ENCODE measurements at regions not wholly inside any gene's neighbourhood (a gene's known extent, or its start where the extent isn't known, plus 50 kb on each side); places are given as distances from the start of the nearest gene placed in this dataset.
"Not testable (repeated sequence)": the region's sequence is repeated elsewhere in the genome, so short reads cannot be mapped to it uniquely, and the experiment has no call there.

DNA sequence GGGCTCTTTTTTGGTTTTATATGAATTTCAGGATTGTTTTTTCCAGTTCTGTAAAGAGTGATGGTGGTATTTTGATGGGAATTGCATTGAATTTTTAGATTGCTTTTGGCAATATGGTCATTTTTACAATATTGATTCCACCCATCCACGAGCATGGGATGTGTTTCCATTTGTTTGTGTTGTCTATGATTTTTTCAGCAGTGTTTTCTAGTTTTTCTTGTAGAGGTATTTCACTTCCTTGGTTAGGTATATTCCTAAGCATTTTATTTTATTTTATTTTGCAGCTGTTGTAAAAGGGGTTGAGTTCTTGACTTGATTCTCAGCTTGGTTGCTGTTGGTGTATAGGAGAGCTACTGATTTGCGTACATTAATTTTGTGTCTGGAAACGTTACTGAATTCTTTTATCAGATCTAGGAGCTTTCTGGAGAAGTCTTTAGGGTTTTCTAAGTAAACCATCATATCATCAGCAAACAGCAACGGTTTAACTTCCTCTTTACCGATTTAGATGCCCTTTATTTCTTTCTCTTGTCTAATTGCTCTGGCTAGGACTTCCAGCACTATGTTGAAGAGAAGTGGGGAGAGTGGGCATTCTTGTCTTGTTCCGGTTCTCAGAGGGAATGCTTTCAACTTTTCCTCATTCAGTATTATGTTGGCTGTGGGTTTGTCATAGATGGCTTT lies 69.4 kb upstream of the GNG12 start:
- DNase-seq (ENCODE audit: low spot score): not testable (repeated sequence)

DNA sequence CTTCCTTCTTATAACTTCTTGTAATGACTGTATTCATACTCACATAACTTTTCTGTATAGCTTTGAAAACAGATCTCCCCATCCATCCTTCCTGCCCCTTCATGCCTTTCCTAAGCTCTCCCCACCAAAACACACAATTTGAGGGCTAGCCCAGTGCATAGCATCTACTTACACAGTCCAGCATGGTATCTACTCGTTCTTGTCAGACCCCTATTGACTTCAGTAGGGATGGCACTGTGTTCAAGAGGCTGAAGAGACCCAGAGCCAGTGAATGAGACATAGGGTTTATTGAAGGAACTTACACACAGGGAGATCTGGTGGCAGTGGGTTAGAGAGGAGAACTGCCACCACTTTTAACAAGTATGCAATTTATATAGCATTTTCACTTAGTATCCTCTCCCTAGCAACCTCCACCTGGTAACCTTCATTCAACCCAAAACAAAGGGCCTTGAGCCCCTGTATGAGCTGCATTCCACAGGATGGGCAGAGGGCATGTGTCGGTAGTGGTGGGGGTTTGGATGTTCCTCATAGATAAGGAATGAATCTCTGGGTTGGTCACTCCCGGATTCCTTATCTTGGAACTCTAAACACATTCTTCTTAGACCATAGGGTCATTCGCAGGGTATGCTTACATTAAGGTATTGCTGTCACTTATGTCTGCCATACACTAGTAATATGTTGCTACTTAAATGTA lies 64.9 kb upstream of the GNG12 start:
- no peak for DNase-seq (ENCODE audit: low spot score)

DNA sequence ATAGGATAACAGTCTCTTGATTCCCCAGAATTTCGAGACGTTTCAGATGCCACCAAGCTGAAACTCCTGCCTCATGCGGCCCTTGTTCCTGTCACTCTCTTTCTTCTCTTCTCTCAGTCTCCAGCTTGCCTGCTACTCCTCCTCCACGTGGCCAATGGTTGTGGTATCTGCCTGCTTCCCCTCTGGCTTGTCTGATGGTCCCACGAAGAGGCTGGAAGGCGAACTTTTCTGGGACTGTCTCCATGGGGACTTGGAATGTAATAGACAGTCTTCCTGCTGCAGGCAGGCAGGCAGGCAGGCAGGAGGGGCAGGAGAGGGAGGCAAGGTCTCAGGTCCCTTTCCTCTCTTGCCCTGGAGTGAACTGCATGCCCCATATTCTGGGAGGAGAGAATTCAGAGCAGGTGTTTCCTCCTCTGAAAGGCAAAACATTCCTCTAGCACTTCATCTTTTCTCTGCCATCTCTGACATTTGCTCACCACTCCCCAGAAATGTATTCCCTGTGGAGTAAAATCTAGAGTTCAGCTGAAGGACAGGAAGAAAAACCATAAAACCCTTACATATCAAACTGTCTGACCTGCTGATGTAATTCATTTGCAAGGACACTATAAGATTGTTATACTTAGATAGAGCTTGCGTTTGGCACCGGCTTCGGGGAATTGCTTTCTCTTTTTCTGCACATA lies 64.1 kb upstream of the GNG12 start:
- no peak for DNase-seq (ENCODE audit: low spot score)

GRCh38 chr1:67896826-67897225 lies 63.6 kb upstream of the GNG12 start:
- no peak for DNase-seq (ENCODE audit: low spot score)

- DNase-seq (ENCODE audit: low spot score): no peak
Measured at GRCh38 chr1:67894981-67895735, 61.9 kb upstream of the GNG12 start.

GRCh38 chr1:67893126-67893495 lies 59.8 kb upstream of the GNG12 start:
- no peak for DNase-seq (ENCODE audit: low spot score)

DNA sequence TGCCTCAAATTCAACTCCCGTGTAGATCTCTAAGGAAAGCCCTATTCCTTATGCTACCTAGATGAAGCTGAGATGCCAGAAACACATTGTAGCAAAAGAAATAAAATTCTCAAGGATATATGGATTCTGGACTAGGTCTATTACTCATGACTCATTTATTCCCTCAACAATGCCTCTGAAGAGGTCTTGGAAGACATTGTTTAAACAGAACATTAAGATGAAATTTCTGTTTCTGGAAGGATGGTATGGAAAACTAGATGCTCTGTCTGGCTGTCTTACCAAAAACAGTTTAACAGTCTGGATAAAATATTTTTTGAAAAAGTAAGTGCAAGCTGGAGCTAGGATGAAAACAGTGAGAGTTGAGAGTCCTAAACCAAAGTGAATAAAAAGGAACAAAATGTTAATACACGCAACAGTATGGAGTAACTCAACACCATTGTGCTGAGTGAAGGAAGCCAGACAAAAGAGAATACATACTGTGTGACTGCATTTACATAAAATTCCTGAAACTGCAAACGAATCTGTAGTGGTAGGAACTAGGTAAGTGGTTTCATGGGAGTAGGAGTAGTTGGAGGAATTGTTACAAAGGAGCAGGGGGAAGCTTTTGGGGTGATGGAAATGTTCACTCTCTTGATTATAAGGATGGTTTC lies 59.3 kb upstream of the GNG12 start:
- no peak for DNase-seq (ENCODE audit: low spot score)

GRCh38 chr1:67890857-67891256 lies 57.6 kb upstream of the GNG12 start:
- DNase-seq (ENCODE audit: low spot score): no peak

GRCh38 chr1:67889953-67890567 lies 56.8 kb upstream of the GNG12 start:
- DNase-seq (ENCODE audit: low spot score): peak; percentile 76

DNA sequence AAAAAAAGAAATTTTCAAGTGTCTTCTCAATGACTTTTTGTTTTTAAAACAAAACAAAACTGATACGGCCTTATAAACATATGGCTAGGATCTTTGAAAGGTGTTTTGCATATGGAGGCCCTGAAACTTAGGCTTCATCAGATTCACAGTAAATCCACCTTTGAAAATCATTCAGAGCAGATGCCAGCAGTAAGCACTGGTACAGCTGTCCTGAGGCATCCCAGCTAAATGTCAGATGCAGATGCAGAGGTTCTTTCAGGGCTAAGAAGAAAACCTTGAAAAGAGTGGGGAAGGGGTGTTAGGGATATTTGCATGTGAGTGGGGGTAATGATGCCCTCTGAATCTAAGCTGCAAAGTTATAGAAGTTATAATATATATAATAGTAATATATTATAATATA lies 56.2 kb upstream of the GNG12 start:
- no peak for DNase-seq (ENCODE audit: low spot score)

GRCh38 chr1:67888216-67889106 lies 55.2 kb upstream of the GNG12 start:
- peak; percentile 15 for DNase-seq (ENCODE audit: low spot score)

GRCh38 chr1:67887146-67887545 lies 53.9 kb upstream of the GNG12 start:
- DNase-seq (ENCODE audit: low spot score): no peak

DNA sequence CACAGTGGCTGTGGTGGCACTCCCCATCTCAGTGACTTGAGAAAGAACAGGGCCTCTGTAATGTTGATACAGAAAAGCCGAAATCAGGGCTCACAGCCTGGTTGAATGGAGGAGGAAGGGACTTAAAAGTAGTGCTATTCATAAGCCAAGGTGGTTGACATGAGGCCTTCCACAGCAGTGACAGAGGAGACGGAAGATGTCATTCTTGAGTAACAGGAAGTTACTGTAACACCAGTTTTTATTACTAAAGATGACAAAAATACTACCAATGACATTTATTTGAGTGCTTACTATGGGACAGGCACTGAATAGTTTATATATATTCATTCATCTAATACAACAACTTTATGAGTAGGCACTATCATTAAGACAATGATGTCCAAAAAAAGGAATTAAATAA lies 52.8 kb upstream of the GNG12 start:
- DNase-seq (ENCODE audit: low spot score): no peak

DNA sequence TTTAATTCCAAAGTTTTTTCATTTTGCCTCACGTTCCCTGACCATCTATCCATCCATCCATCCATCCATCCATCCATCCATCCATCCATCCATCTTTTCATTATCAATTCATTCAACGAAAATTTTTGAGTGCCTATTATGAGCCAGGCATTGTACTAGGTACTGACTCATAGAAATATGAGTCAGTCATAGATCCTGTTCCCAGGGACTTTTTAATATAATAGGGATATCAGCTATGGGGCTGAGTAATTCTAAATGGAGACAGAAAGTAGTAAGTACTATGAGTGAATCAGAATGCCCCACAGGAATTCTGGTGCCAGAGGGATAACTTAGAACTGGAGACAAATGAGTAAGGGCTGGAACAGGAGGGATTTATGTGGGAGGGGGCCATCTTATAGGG lies 49.8 kb upstream of the GNG12 start:
- DNase-seq (ENCODE audit: low spot score): no peak
